Mucosa of gallbladder (tissue), 1 donor: ENCODE measurements at regions not wholly inside any gene's neighbourhood (a gene's known extent, or its start where the extent isn't known, plus 50 kb on each side); places are given as distances from the start of the nearest gene placed in this dataset.

ENCODE experiments used
- DNase-seq: peaks from one replicate; pipeline ENCODE4 v3.0.0-alpha.2; 2020; ENCODE audit warnings: low spot score
- donor health status: DM: no; HTN: no; CAD: no.

- DNase-seq: no peak
Observed at GRCh38 chr13:111862836-111863815, 203.8 kb upstream of the SOX1 start.

- no peak for DNase-seq
Observed at GRCh38 chr13:111864566-111864965, 202.4 kb upstream of the SOX1 start.

GRCh38 chr13:111865046-111865445, 201.9 kb upstream of the SOX1 start:
- DNase-seq: no peak

- no peak for DNase-seq
Observed at GRCh38 chr13:111865826-111866225, 201.1 kb upstream of the SOX1 start.

- DNase-seq: no peak
Observed at GRCh38 chr13:111866731-111867245, 200.2 kb upstream of the SOX1 start.

GRCh38 chr13:111867657-111868056, 199.3 kb upstream of the SOX1 start:
- DNase-seq: no peak

GRCh38 chr13:111868716-111869115, 198.2 kb upstream of the SOX1 start:
- DNase-seq: no peak

- DNase-seq: no peak
Observed at GRCh38 chr13:111872475-111873150, 194.3 kb upstream of the SOX1 start.

- no peak for DNase-seq
Observed at GRCh38 chr13:111873676-111874178, 193.2 kb upstream of the SOX1 start.

- DNase-seq: no peak
Observed at GRCh38 chr13:111874981-111875380, 192.0 kb upstream of the SOX1 start.

- no peak for DNase-seq
Observed at GRCh38 chr13:111875915-111876314, 191.0 kb upstream of the SOX1 start.

GRCh38 chr13:111876506-111876905, 190.4 kb upstream of the SOX1 start:
- DNase-seq: no peak

- DNase-seq: no peak
Observed at GRCh38 chr13:111877906-111878305, 189.0 kb upstream of the SOX1 start.

GRCh38 chr13:111879719-111880118, 187.2 kb upstream of the SOX1 start:
- DNase-seq: no peak

- DNase-seq: no peak
Observed at GRCh38 chr13:111880185-111880584, 186.8 kb upstream of the SOX1 start.

GRCh38 chr13:111881700-111882099, 185.2 kb upstream of the SOX1 start:
- no peak for DNase-seq

GRCh38 chr13:111882351-111882750, 184.6 kb upstream of the SOX1 start:
- no peak for DNase-seq

GRCh38 chr13:111883571-111884343, 183.2 kb upstream of the SOX1 start:
- no peak for DNase-seq

- DNase-seq: no peak
Observed at GRCh38 chr13:111886217-111886945, 180.6 kb upstream of the SOX1 start.

GRCh38 chr13:111893071-111893606, 173.8 kb upstream of the SOX1 start:
- DNase-seq: no peak
